H1 (cell line): ENCODE measurements at regions not wholly inside any gene's neighbourhood (a gene's known extent, or its start where the extent isn't known, plus 50 kb on each side); places are given as distances from the start of the nearest gene placed in this dataset.

Experiments
- CTCF ChIA-PET: fragments of 300-600 bp; sonication (Branson Sonifier 250); formaldehyde crosslinking; loops from one replicate; lab custom pipeline; 2021; ENCODE audit not compliant: partially characterized antibody; lab: Charles Lee
- POLR2A ChIA-PET: fragments of 300-600 bp; sonication (Branson Sonifier 250); formaldehyde crosslinking; loops from one replicate; lab custom pipeline; 2021; ENCODE audit warnings: inconsistent platforms; ENCODE audit not compliant: partially characterized antibody; lab: Charles Lee
- DNase-seq, 2 experiments: peaks; one replicate each; pipeline versions ENCODE4 v3.0.0 to v3.0.0-alpha.2; 2010 to 2022; ENCODE audit warnings: low spot score in 2 of 2, low read depth in 1 of 2, mixed read lengths in 1 of 2
- FAIRE-seq: peaks from 2 replicates; lab custom pipeline; 2011; peaks lifted over from hg19 to GRCh38; lab: Jason Lieb, UNC
- H2AFZ ChIP-seq: 2 replicates; pipeline ENCODE4 v1.8.1; 2012; ENCODE audit warnings: low read length, inconsistent platforms
- H2AK5ac ChIP-seq: 2 replicates; pipeline ENCODE4 v1.6.1; 2013; ENCODE audit warnings: low read depth, low read length
- H2BK120ac ChIP-seq: replicated peaks from 2 replicates; pipeline ENCODE3; 2013; ENCODE audit warnings: low read depth, low read length, inconsistent platforms
- H2BK12ac ChIP-seq: 2 replicates; pipeline ENCODE4 v1.6.1; 2013; ENCODE audit warnings: low read depth, low read length
- H2BK15ac ChIP-seq: 2 replicates; pipeline ENCODE4 v1.6.1; 2013; ENCODE audit warnings: low read length
- H2BK20ac ChIP-seq: 2 replicates; pipeline ENCODE4 v1.6.1; 2013; ENCODE audit warnings: low read length
- H2BK5ac ChIP-seq: 2 replicates; pipeline ENCODE4 v1.6.1; 2013; ENCODE audit warnings: low read depth, low read length
- H3K14ac ChIP-seq: 2 replicates; pipeline ENCODE4 v1.6.1; 2013; ENCODE audit warnings: inconsistent platforms; ENCODE audit not compliant: insufficient read length
- H3K18ac ChIP-seq: 2 replicates; pipeline ENCODE4 v1.6.1; 2013; ENCODE audit warnings: low read length; ENCODE audit errors: extremely low read depth
- H3K23ac ChIP-seq: 2 replicates; pipeline ENCODE4 v1.6.1; 2013; ENCODE audit warnings: inconsistent platforms; ENCODE audit not compliant: insufficient read length
- H3K23me2 ChIP-seq: 2 replicates; pipeline ENCODE4 v1.6.1; 2013; ENCODE audit warnings: low read depth, low read length
- H3K27ac ChIP-seq: 2 replicates; pipeline ENCODE4 v1.6.1; 2011; ENCODE audit warnings: low read depth, low read length, inconsistent platforms
- H3K27me3 ChIP-seq, 4 experiments: replicated peaks in 1 of 4; 1 replicate in 1 of 4; 2 replicates in 3 of 4; pipeline versions ENCODE4 v1.6.1 to v1.8.1; 2011 to 2013; ENCODE audit warnings: low read length in 3 of 4, mild to moderate bottlenecking in 3 of 4, inconsistent platforms in 2 of 4, mixed read lengths in 2 of 4, moderate library complexity in 1 of 4; ENCODE audit not compliant: control insufficient read depth in 3 of 4, insufficient read depth in 3 of 4; ENCODE audit errors: extremely low read depth in 1 of 4
- H3K36me3 ChIP-seq, 4 experiments: 2 replicates each; pipeline versions ENCODE4 v1.6.1 to v1.8.1; 2011 to 2013; ENCODE audit warnings: mild to moderate bottlenecking in 4 of 4, low read length in 3 of 4, moderate library complexity in 2 of 4, control low read depth in 1 of 4, inconsistent platforms in 1 of 4; ENCODE audit not compliant: insufficient read depth in 4 of 4, control insufficient read depth in 2 of 4
- H3K4ac ChIP-seq: replicated peaks from 2 replicates; pipeline ENCODE3; 2013; ENCODE audit warnings: low read length, low read depth, mixed read lengths, inconsistent platforms; ENCODE audit not compliant: insufficient read length
- H3K4me1 ChIP-seq, 4 experiments: replicated peaks in 1 of 4; 1 replicate in 1 of 4; 2 replicates in 3 of 4; pipeline versions ENCODE4 v1.6.1 to v1.8.1; 2011 to 2013; ENCODE audit warnings: low read length in 3 of 4, inconsistent platforms in 2 of 4, mixed read lengths in 1 of 4; ENCODE audit not compliant: insufficient read depth in 4 of 4, control insufficient read depth in 3 of 4
- H3K4me2 ChIP-seq, 2 experiments: 2 replicates each; pipeline versions ENCODE4 v1.6.1 to v1.8.1; 2011 to 2013; ENCODE audit warnings: low read depth in 2 of 2, low read length in 2 of 2, control low read depth in 1 of 2, inconsistent platforms in 1 of 2, mild to moderate bottlenecking in 1 of 2; ENCODE audit not compliant: insufficient read depth in 1 of 2
- H3K4me3 ChIP-seq, 4 experiments: fragments of 200-600, 300-600 bp in 1 of 4; sonication (generic), shearing (Covaris generic), sonication (Bioruptor Twin) in 1 of 4; 2 replicates each; pipeline versions ENCODE4 v1.5.1 to v1.8.1; 2011 to 2016; ENCODE audit warnings: low read length in 4 of 4, low read depth in 3 of 4, control low read depth in 2 of 4, inconsistent platforms in 2 of 4, mild to moderate bottlenecking in 2 of 4, mixed read lengths in 1 of 4, moderate library complexity in 1 of 4; ENCODE audit not compliant: insufficient read depth in 2 of 4; ENCODE audit errors: extremely low read depth in 1 of 4
- H3K56ac ChIP-seq: replicated peaks from 2 replicates; pipeline ENCODE3; 2013; ENCODE audit warnings: low read depth, mild to moderate bottlenecking, mixed read lengths, low read length, inconsistent platforms; ENCODE audit not compliant: insufficient read length
- H3K79me1 ChIP-seq: 2 replicates; pipeline ENCODE4 v1.6.1; 2013; ENCODE audit warnings: low read depth, low read length, control low read depth
- H3K79me2 ChIP-seq, 2 experiments: 2 replicates each; pipeline versions ENCODE4 v1.6.1 to v1.8.1; 2012 to 2013; ENCODE audit warnings: low read length in 2 of 2, mild to moderate bottlenecking in 2 of 2, inconsistent platforms in 1 of 2; ENCODE audit not compliant: insufficient read depth in 2 of 2, control insufficient read depth in 1 of 2
- H3K9ac ChIP-seq, 4 experiments: replicated peaks in 1 of 4; 1 replicate in 1 of 4; 2 replicates in 3 of 4; pipeline versions ENCODE4 v1.6.1 to v1.8.1; 2011 to 2013; ENCODE audit warnings: low read depth in 3 of 4, low read length in 3 of 4, control low read depth in 2 of 4, mild to moderate bottlenecking in 2 of 4, moderate library complexity in 2 of 4, inconsistent platforms in 1 of 4; ENCODE audit errors: extremely low read depth in 1 of 4
- H3K9me3 ChIP-seq, 2 experiments: 2 replicates each; pipeline versions ENCODE4 v1.6.1 to v1.8.1; 2012 to 2013; ENCODE audit warnings: mild to moderate bottlenecking in 2 of 2, moderate library complexity in 2 of 2, control low read depth in 1 of 2, inconsistent platforms in 1 of 2, low read depth in 1 of 2, low read length in 1 of 2, mixed read lengths in 1 of 2; ENCODE audit not compliant: insufficient read depth in 2 of 2
- H4K20me1 ChIP-seq, 2 experiments: replicated peaks in 1 of 2; 2 replicates each; pipeline versions ENCODE3 to v1.8.1; 2011 to 2013; ENCODE audit warnings: inconsistent platforms in 2 of 2, low read length in 2 of 2, mild to moderate bottlenecking in 1 of 2; ENCODE audit not compliant: insufficient read depth in 2 of 2, control insufficient read depth in 1 of 2
- H4K5ac ChIP-seq: 2 replicates; pipeline ENCODE4 v1.6.1; 2013; ENCODE audit warnings: low read length, low read depth, mixed read lengths, inconsistent platforms; ENCODE audit not compliant: insufficient read length
- H4K8ac ChIP-seq: 2 replicates; pipeline ENCODE4 v1.8.0; 2013; ENCODE audit warnings: mild to moderate bottlenecking, moderate library complexity, low read length, inconsistent platforms; ENCODE audit not compliant: insufficient read depth; ENCODE audit errors: extremely low read depth
- H4K91ac ChIP-seq: replicated peaks from 2 replicates; pipeline ENCODE3; 2013; ENCODE audit warnings: low read length, mixed read lengths, inconsistent platforms; ENCODE audit not compliant: insufficient read length
- HDAC2 ChIP-seq, 2 experiments: fragments of 300-600 bp in 1 of 2; sonication (generic) in 1 of 2; IDR thresholded peaks; 2 replicates each; pipeline ENCODE4 v1.6.1; 2011 to 2012; ENCODE audit warnings: low read depth in 2 of 2, low read length in 2 of 2, mild to moderate bottlenecking in 2 of 2, moderate library complexity in 2 of 2, borderline replicate concordance in 1 of 2, inconsistent platforms in 1 of 2
- KDM1A ChIP-seq: fragments of 200-600, 300-600 bp; sonication (generic); IDR thresholded peaks from 2 replicates; pipeline ENCODE4 v1.7.1; 2016; ENCODE audit warnings: mild to moderate bottlenecking, low read length, borderline replicate concordance
- NANOG ChIP-seq: IDR thresholded peaks from 2 replicates; pipeline ENCODE4 v1.6.1; 2011; ENCODE audit warnings: low read length, low read depth, mild to moderate bottlenecking, inconsistent platforms; ENCODE audit not compliant: insufficient read depth, poor library complexity, severe bottlenecking
- POLR2AphosphoS5 ChIP-seq: IDR thresholded peaks from 2 replicates; pipeline ENCODE4 v1.6.1; 2011; ENCODE audit warnings: low read depth, low read length
- RBBP5 ChIP-seq: IDR thresholded peaks from 2 replicates; pipeline ENCODE4 v1.7.1; 2012; ENCODE audit warnings: low read depth, mild to moderate bottlenecking, inconsistent platforms, low read length, moderate library complexity, borderline replicate concordance
- SIX5 ChIP-seq: IDR thresholded peaks from 2 replicates; pipeline ENCODE4 v1.6.1; 2011; ENCODE audit warnings: mild to moderate bottlenecking, low read depth, low read length
- SUZ12 ChIP-seq: fragments of 200-600 bp; sonication (generic); IDR thresholded peaks from 2 replicates; pipeline ENCODE4 v1.6.1; 2012; ENCODE audit warnings: mild to moderate bottlenecking, inconsistent platforms, low read length, moderate library complexity, mixed read lengths
- WGBS, 2 experiments: shearing (Covaris generic) in 1 of 2; methylation state at CpG; one replicate each; pipeline versions ENCODE4 v1.1.6 to v1.1.7; 2013 to 2015; ENCODE audit warnings: low lambda C conversion rate in 2 of 2, mixed read lengths in 2 of 2, inconsistent platforms in 1 of 2, low coverage in 1 of 2, missing lambda C conversion rate in 1 of 2; ENCODE audit not compliant: insufficient replicate concordance in 2 of 2, insufficient coverage in 1 of 2, insufficient read length in 1 of 2; ENCODE audit errors: extremely low coverage in 1 of 2, missing lambda C conversion rate in 1 of 2; 5-methylcytosine and 5-hydroxymethylcytosine counted together

- no peak overlapping the region for H3K18ac ChIP-seq
- POLR2A ChIA-PET: no interaction called here
- H2BK15ac ChIP-seq: no peak overlapping the region
- H2AFZ ChIP-seq: no peak overlapping the region
- no peak overlapping the region for H3K9ac ChIP-seq
- no peak for FAIRE-seq
- no peaks in the 10 kb centered on the region for H3K27me3 ChIP-seq
- H2BK5ac ChIP-seq: no peak overlapping the region
- 81% methylated on average over 5 of the region's 5 CpGs; no CpG with 5 or more reads in 1 of the 2 experiments for WGBS, 2 experiments
- CTCF ChIA-PET: interaction anchor here (0.9 to 1.2 kb wide), 2 partner anchors 15 to 98 kb away, joined by 3 to 4 read pairs; no protein-coding TSS in a partner anchor
- TF ChIP-seq SUZ12 (no peak), SIX5 (no peak), NANOG (no peak), KDM1A (no peak), POLR2AphosphoS5 (no peak), HDAC2 (IDR thresholded peaks at IDR 0.05; ENCODE audit: borderline replicate concordance in 1 of 2, low read depth in 2 of 2, low read length in 2 of 2) (no peak), RBBP5 (no peak)
- H4K8ac ChIP-seq: no peak overlapping the region
- no peak overlapping the region for H3K27ac ChIP-seq
- H3K4ac ChIP-seq: no peak overlapping the region
- no peaks in the 10 kb centered on the region for H4K20me1 ChIP-seq
- no peak overlapping the region for H2BK12ac ChIP-seq
- no peak overlapping the region for H3K14ac ChIP-seq
- H3K9me3 ChIP-seq: no peaks in the 10 kb centered on the region
- DNase-seq: no peak
- no peaks in the 10 kb centered on the region; a peak in 1 of 8 replicates for H3K36me3 ChIP-seq
- H2BK120ac ChIP-seq: no peak overlapping the region
- H3K79me2 ChIP-seq: no peaks in the 10 kb centered on the region
- H3K4me3 ChIP-seq: no peak overlapping the region
- H3K23ac ChIP-seq: no peak overlapping the region
- H4K5ac ChIP-seq: no peak overlapping the region
- peaks cover 0 to 2% (median 0%) of the 10 kb centered on the region in 4 experiments; a peak in 2 of 7 replicates for H3K4me1 ChIP-seq
- H3K4me2 ChIP-seq: no peak overlapping the region
- no peaks in the 10 kb centered on the region; the same call in 1 of the 2 replicates for H3K23me2 ChIP-seq
- no peaks in the 10 kb centered on the region for H3K79me1 ChIP-seq
- no peak overlapping the region for H3K56ac ChIP-seq
- H2BK20ac ChIP-seq: no peak overlapping the region
- no peak overlapping the region for H2AK5ac ChIP-seq
- H4K91ac ChIP-seq: no peak overlapping the region
Measured at GRCh38 chr20:50367104-50367674, 143.0 kb upstream of the PTPN1 start.
